OCI-LY3 (cell line): ENCODE measurements at regions not wholly inside any gene's neighbourhood (a gene's known extent, or its start where the extent isn't known, plus 50 kb on each side); places are given as distances from the start of the nearest gene placed in this dataset.

Experiments
- CTCF ChIP-seq: fragments of 200-600, 300-600 bp; sonication (generic); IDR thresholded peaks from 2 replicates; pipeline ENCODE4 v1.5.1; 2014; ENCODE audit warnings: antibody characterized with exemption, low read length, low read depth
- EZH2phosphoT487 ChIP-seq: fragments of 200-600 bp; shearing (Covaris generic); IDR thresholded peaks from 2 replicates; pipeline ENCODE4 v1.6.1; 2018; ENCODE audit warnings: antibody characterized with exemption, mixed run types, low read depth

GRCh38 chr12:40534828-40535227, 157.4 kb upstream of the CNTN1 start:
- TF ChIP-seq CTCF = no peak
- no peak for TF ChIP-seq EZH2phosphoT487
